HG03135 (cell line): ENCODE measurements at regions not wholly inside any gene's neighbourhood (a gene's known extent, or its start where the extent isn't known, plus 50 kb on each side); places are given as distances from the start of the nearest gene placed in this dataset.

ENCODE experiments used
- ATAC-seq: cut with Tn5 transposase; IDR thresholded peaks from one replicate; pipeline ENCODE4 v1.9.1; 2021; ENCODE audit warnings: mild to moderate bottlenecking, moderate library complexity; ENCODE audit not compliant: unreplicated experiment

- ATAC-seq, result no peak
Observed at GRCh38 chr11:28773606-28774005, 665.4 kb downstream of the METTL15 start.

- ATAC-seq, result no peak
Observed at GRCh38 chr11:28770806-28771205, 662.6 kb downstream of the METTL15 start.

- ATAC-seq, result no peak
Observed at GRCh38 chr11:28767574-28767973, 659.4 kb downstream of the METTL15 start.

- ATAC-seq, result no peak
Observed at GRCh38 chr11:28763876-28764275, 655.7 kb downstream of the METTL15 start.

GRCh38 chr11:28763151-28763550 lies 655.0 kb downstream of the METTL15 start:
- ATAC-seq, result no peak

GRCh38 chr11:28760676-28761390 lies 652.6 kb downstream of the METTL15 start:
- no peak for ATAC-seq

GRCh38 chr11:28759311-28759710 lies 651.1 kb downstream of the METTL15 start:
- no peak for ATAC-seq

- no peak for ATAC-seq
Observed at GRCh38 chr11:28757725-28758515, 649.7 kb downstream of the METTL15 start.

- no peak for ATAC-seq
Observed at GRCh38 chr11:28756977-28757376, 648.8 kb downstream of the METTL15 start.

GRCh38 chr11:28743061-28743550 lies 634.9 kb downstream of the METTL15 start:
- ATAC-seq, result no peak

- ATAC-seq, result no peak
Observed at GRCh38 chr11:28739489-28740280, 631.5 kb downstream of the METTL15 start.

GRCh38 chr11:28738549-28738948 lies 630.4 kb downstream of the METTL15 start:
- no peak for ATAC-seq

GRCh38 chr11:28736256-28736655 lies 628.1 kb downstream of the METTL15 start:
- ATAC-seq, result no peak

- ATAC-seq, result no peak
Observed at GRCh38 chr11:28735511-28735910, 627.3 kb downstream of the METTL15 start.

- no peak for ATAC-seq
Observed at GRCh38 chr11:28730889-28731288, 622.7 kb downstream of the METTL15 start.

- no peak for ATAC-seq
Observed at GRCh38 chr11:28730336-28730735, 622.1 kb downstream of the METTL15 start.

GRCh38 chr11:28729339-28729738 lies 621.2 kb downstream of the METTL15 start:
- ATAC-seq, result no peak

- ATAC-seq, result no peak
Observed at GRCh38 chr11:28728666-28729065, 620.5 kb downstream of the METTL15 start.

- ATAC-seq, result no peak
Observed at GRCh38 chr11:28727254-28727653, 619.1 kb downstream of the METTL15 start.

- no peak for ATAC-seq
Observed at GRCh38 chr11:28726432-28726831, 618.2 kb downstream of the METTL15 start.

- no peak for ATAC-seq
Observed at GRCh38 chr11:28715726-28716125, 607.5 kb downstream of the METTL15 start.
